ENCODE measurements at regions not wholly inside any gene's neighbourhood (a gene's known extent, or its start where the extent isn't known, plus 50 kb on each side); places are given as distances from the start of the nearest gene placed in this dataset.
"Not testable (repeated sequence)": the region's sequence is repeated elsewhere in the genome, so short reads cannot be mapped to it uniquely, and the experiment has no call there.

DNA sequence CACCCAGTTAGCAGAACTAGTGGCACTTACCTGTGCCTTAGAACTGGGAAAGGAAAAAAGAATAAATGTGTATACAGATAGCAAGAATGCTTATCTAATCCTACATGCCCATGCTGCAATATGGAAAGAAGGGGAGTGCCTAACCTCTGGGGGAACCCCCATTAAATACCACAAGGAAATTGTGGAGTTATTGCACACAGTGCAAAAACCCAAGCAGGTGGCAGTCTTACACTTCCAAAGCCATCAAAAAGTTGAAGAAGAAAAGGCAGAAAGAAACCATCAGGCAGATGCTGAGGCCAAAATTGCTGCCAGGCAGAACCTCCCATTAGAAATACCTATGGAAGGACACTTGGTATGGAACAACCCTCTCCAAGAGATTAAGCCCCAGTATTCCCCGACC, 246.1 kb upstream of the BTG1 start:
- peak; percentile 6 for DNase-seq

DNA sequence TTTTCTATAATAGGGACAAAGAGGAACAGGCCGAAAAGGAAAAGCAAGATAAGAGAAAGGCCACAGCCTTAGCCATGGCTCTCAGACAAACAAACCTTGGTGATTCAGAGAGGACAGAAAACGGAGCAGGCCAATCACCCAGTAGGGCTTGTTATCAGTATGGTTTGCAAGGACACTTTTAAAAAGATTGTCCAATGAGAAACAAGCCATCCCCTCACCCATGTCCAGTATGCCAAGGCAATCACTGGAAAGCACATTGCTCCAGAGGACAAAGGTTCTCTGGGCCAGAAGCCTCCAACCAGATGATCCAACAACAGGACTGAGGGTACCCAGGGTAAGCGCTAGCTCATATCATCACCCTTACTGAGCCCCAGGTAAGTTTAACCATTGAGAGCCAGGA, 243.8 kb upstream of the BTG1 start:
- DNase-seq: no peak

- DNase-seq: no peak
These were observed 239.7 kb upstream of the BTG1 start for GRCh38 chr12:92385296-92385695.

DNA sequence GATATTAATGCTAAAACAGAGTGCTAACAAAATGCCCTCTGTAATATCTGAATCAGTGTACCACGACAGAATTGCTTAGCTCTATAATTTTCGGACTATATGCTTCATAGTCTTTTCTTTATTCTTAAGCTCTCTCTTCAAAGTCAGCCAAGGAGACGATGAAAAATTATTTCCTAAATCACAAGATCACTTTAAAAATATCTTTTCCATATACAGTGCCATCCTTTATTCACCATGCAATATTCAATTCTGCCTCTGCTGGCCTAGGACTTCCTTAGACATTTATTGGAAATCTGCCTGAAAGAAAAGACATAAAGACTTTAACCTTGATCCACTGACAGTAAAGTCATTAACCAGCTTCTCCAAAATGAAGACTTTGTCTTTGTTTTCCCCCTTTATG, 238.9 kb upstream of the BTG1 start:
- DNase-seq: no peak

DNA sequence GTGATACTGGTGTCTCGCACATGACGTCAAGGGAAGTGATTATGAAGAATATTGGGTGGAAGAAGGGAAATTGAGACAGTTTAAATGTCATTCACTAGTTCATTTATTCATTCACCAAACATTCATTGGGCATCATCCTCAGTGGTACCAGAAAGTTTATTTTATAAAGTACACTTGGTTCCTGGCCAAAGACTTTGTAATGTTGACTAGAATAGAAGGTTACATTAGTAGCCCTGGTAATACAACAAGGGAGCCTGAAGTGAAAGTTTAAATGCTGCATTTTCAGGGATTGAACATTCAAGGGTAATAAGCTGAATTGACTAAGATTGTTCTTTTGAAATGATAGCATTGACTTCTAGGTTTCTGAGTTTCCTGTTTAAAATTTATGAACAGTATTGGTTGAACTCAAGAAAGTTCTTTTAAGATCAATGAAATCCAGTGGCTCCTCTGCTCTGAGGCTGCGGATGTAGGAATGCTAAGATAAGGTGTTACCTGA, 236.8 kb upstream of the BTG1 start:
- DNase-seq: no peak

DNA sequence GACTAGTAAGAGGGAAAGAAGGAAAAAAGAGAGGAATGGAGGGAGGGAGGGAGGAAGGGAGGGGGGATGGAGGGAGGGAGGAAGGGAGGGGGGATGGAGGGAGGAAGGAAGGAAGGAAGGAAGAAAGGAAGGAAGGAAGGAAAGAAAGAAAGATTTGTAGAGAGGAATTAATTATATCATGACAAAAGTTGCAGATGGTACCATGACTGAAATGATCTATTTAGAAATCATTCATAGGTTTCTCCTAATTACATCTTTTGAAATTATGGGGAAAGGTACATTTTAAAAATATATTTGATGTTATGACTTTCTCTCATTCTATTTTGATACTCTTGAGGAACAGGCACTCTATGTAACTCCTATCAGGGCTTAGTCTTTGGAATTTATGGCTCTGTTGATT, 236.2 kb upstream of the BTG1 start:
- DNase-seq: no peak

- DNase-seq: peak; percentile 93
These were observed 233.2 kb upstream of the BTG1 start for GRCh38 chr12:92378682-92379479.

GRCh38 chr12:92375504-92375903, 229.9 kb upstream of the BTG1 start:
- not testable (repeated sequence) for DNase-seq

GRCh38 chr12:92370828-92371227, 225.2 kb upstream of the BTG1 start:
- DNase-seq: no peak

DNA sequence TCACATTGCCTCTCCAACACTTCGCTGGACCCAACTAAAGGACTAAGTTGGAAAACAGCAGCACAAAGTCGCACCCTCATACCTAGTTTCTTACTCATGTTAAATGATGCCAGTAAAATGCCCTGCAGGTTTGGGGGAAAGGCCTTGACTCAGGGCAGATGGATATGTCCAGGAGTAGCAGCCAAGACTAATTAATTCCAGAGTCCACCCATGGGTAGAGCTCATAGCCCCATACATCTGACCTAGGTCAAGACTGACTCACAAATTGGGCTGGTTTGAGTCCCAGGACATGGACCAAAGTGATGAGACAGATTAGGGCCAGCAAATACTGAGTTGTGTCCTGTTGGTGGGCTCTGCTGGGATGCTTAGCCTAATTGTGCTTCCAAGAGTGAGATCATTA, 224.0 kb upstream of the BTG1 start:
- DNase-seq: no peak

- no peak for DNase-seq
These were observed 223.4 kb upstream of the BTG1 start for GRCh38 chr12:92369056-92369455.

- no peak for DNase-seq
These were observed 220.2 kb upstream of the BTG1 start for GRCh38 chr12:92365836-92366235.

- DNase-seq: no peak
These were observed 219.7 kb upstream of the BTG1 start for GRCh38 chr12:92365333-92365732.

- DNase-seq: no peak
These were observed 217.9 kb upstream of the BTG1 start for GRCh38 chr12:92363295-92364146.

- no peak for DNase-seq
These were observed 217.1 kb upstream of the BTG1 start for GRCh38 chr12:92362785-92363184.

- no peak for DNase-seq
These were observed 216.5 kb upstream of the BTG1 start for GRCh38 chr12:92362126-92362525.

DNA sequence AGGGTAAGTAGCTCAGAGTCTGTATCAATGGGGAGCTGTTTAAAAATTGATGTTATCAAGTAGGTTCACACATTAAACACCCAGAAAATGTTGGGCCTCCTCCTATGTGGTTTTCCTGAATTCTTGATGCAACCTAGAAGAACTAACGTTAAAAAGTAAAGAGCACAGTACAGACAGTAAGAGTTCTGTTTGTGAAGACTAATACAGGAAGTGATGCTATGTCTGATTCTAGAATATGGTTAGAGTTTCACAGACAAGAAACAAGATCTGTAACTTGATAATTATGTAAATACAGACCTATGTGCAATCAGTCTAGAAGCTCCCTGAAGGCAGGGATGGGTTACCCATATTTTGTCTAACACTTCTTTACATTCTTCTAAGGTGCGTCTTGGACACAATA, 214.9 kb upstream of the BTG1 start:
- DNase-seq: no peak

DNA sequence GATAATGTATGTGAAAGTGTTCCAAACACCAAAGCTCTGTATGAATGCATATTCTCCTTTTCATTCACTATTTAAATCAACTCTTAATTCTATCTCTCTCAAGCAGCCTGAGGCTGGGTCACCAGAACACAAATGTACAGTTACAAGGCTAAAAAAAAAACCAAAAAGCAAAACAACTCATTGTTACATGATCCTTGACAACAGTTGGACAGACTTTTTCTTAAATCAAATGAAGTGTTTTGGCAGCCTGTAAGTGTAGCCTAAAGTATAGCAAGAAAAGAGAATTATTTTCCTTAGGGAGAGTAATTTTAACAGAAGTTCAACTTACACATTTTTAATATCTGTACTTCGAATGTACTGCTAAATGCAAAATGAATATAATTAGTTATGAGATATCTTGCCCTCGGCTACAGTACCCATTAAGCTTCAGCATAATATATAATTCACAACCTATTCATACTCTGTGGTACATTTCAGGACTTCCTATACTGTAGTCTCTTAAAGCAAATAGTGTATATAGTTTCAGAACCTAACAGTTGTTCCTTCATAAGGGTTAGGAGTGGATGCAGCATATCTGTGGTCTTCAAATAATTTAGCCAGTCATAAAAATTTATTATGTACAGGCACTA, 214.0 kb upstream of the BTG1 start:
- no peak for DNase-seq

GRCh38 chr12:92357584-92358261, 212.1 kb upstream of the BTG1 start:
- DNase-seq: peak; percentile 63

- peak; percentile 43 for DNase-seq
These were observed 210.8 kb upstream of the BTG1 start for GRCh38 chr12:92356425-92356824.

GRCh38 chr12:92349635-92350034, 204.0 kb upstream of the BTG1 start:
- no peak for DNase-seq

- DNase-seq: no peak
These were observed 196.9 kb upstream of the BTG1 start for GRCh38 chr12:92342574-92342973.

- peak; percentile 46 for DNase-seq
These were observed 195.5 kb upstream of the BTG1 start for GRCh38 chr12:92341065-92341668.

Data from hematopoietic multipotent progenitor cell treated with erythropoietin and hydrocortisone succinate and interleukin-3 and kit ligand, for 8 days (in vitro differentiated cells).